Chondrocyte (in vitro differentiated cells): ENCODE measurements at regions not wholly inside any gene's neighbourhood (a gene's known extent, or its start where the extent isn't known, plus 50 kb on each side); places are given as distances from the start of the nearest gene placed in this dataset.

Source experiments
- DNase-seq: peaks from one replicate; pipeline ENCODE4 v3.0.0; 2021; ENCODE audit warnings: mixed read lengths, low spot score
- H3K27ac Mint-ChIP-seq: one replicate; pipeline ENCODE4 v1.8.0; 2021; ENCODE audit warnings: mild to moderate bottlenecking, moderate library complexity, mixed read lengths; ENCODE audit not compliant: unreplicated experiment
- H3K27me3 Mint-ChIP-seq: 2 replicates; pipeline ENCODE4 v1.8.0; 2021; ENCODE audit warnings: low read depth, mixed read lengths
- H3K36me3 Mint-ChIP-seq: 2 replicates; pipeline ENCODE4 v1.8.0; 2021; ENCODE audit warnings: low read depth, mixed read lengths
- H3K4me1 Mint-ChIP-seq: 2 replicates; pipeline ENCODE4 v1.8.0; 2021; ENCODE audit warnings: low read depth, mild to moderate bottlenecking, mixed read lengths
- H3K4me3 Mint-ChIP-seq: one replicate; pipeline ENCODE4 v1.8.0; 2021; ENCODE audit warnings: mild to moderate bottlenecking, moderate library complexity, mixed read lengths; ENCODE audit not compliant: unreplicated experiment
- H3K9me3 Mint-ChIP-seq: 2 replicates; pipeline ENCODE4 v1.8.0; 2021; ENCODE audit warnings: low read depth, mixed read lengths
- CTCF ChIP-seq: fragments of 200-600 bp; sonication (generic); IDR thresholded peaks from 2 replicates; pipeline ENCODE4 v1.5.0; 2021; ENCODE audit warnings: antibody characterized with exemption, mild to moderate bottlenecking, moderate library complexity

- Mint-ChIP-seq H3K4me3 (no peak overlapping the region), H3K27me3 (no peaks in the 10 kb centered on the region), H3K4me1 (no peaks in the 10 kb centered on the region), H3K27ac (no peak overlapping the region), H3K9me3 (no peaks in the 10 kb centered on the region), H3K36me3 (no peaks in the 10 kb centered on the region)
- DNase-seq, result no peak
- no peak for TF ChIP-seq CTCF
Observed at GRCh38 chr2:181766129-181766528, 85.8 kb upstream of the NEUROD1 start.

DNA sequence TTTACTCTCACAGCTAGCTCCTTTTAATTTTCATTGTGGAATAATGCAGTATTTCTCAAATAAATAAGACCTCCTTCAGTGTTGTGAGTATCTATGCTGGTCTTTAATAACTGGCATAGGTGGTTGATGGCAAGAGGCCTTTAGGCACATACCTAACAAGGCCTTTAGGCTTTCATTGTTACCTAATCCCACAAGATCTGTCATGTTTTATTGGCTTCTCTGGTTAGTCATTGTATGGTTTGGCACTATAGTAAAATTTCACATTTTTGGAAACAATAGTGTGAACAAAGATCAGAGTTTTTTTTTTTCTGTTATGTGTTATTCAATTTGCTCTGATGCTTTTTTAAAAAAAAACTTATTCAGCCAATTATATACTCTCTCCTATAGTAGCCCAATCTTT, 89.8 kb upstream of the NEUROD1 start:
- no peak for TF ChIP-seq CTCF
- Mint-ChIP-seq H3K4me1 (peaks cover 10% of the 10 kb centered on the region), H3K9me3 (no peaks in the 10 kb centered on the region), H3K4me3 (no peak overlapping the region), H3K27ac (no peak overlapping the region), H3K36me3 (no peaks in the 10 kb centered on the region), H3K27me3 (no peaks in the 10 kb centered on the region)
- no peak for DNase-seq

GRCh38 chr2:181771356-181771755, 91.0 kb upstream of the NEUROD1 start:
- peaks cover 10% of the 10 kb centered on the region for H3K4me1 Mint-ChIP-seq
- no peaks in the 10 kb centered on the region for H3K36me3 Mint-ChIP-seq
- no peak overlapping the region for H3K4me3 Mint-ChIP-seq
- H3K27ac Mint-ChIP-seq, result no peak overlapping the region
- no peaks in the 10 kb centered on the region for H3K9me3 Mint-ChIP-seq
- DNase-seq, result no peak
- no peaks in the 10 kb centered on the region for H3K27me3 Mint-ChIP-seq
- TF ChIP-seq CTCF, result no peak

DNA sequence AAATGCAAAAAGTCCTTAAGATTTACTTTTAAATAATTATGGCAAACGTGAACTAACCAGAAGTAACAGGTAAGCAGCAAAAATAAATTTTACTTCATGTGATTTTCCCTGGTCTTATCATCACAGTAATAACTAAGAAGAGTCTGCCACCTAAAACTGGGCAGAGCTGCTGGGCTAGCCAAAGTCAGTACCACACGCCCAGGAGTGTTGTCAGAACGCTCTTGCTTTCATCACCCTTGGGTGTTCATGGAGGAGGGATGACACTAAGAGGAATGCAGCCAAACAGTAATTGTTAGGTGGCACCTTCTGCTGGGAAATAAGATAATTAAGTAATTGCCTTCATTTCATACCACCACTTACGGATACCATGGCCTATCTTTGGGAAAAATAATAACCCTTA, 92.0 kb upstream of the NEUROD1 start:
- Mint-ChIP-seq H3K4me1 (peaks cover 10% of the 10 kb centered on the region), H3K36me3 (no peaks in the 10 kb centered on the region), H3K4me3 (no peak overlapping the region)

GRCh38 chr2:181772777-181773176, 92.5 kb upstream of the NEUROD1 start:
- Mint-ChIP-seq H3K9me3 (no peaks in the 10 kb centered on the region), H3K27ac (no peak overlapping the region), H3K36me3 (no peaks in the 10 kb centered on the region), H3K4me1 (peaks cover 15% of the 10 kb centered on the region), H3K27me3 (no peaks in the 10 kb centered on the region), H3K4me3 (no peak overlapping the region)
- no peak for TF ChIP-seq CTCF
- no peak for DNase-seq

More for the DNA sequence above, 92.0 kb upstream of the NEUROD1 start:
- DNase-seq, result no peak
- Mint-ChIP-seq H3K9me3 (no peaks in the 10 kb centered on the region), H3K27me3 (no peaks in the 10 kb centered on the region), H3K27ac (no peak overlapping the region)
- TF ChIP-seq CTCF, result no peak
